ENCODE measurements at regions not wholly inside any gene's neighbourhood (a gene's known extent, or its start where the extent isn't known, plus 50 kb on each side); places are given as distances from the start of the nearest gene placed in this dataset.

DNA sequence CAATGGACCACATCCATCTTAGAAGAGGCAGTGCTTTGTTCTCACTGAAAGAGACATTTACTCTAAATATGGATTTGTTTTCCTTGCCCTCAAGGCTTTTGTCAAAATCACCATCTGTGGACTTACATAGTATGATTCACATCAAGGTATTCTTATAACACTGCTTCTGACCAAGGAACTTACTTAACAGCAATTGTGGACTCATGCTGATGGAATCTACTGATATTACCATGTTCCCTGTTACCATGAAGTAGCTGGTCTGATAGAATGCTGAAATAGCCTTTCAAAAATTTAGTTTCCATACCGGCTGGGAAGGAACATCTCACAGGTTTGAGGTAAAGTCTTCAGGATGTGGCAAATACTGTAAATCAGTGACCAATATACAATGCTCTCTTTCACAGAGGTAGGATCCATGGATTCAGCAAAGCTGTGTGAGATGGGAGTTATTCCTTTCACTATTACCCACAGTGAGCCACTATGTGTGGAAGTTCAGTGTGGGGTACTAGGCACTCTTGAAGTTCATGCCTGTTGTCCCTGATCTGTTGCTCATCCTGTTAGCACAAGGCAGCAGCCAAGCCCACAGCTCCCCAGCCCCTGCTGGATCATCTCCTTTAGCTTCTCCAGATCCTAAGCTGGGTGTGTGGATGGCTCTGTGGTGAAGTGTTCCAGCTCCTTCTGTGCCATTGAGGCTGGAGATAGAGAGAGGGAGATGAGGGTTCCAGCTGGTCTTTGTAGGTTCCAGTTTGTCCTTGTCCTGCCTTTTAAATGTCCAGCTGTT, 126.4 kb downstream of the ATP23 start:
- TF ChIP-seq, protein P1, sequence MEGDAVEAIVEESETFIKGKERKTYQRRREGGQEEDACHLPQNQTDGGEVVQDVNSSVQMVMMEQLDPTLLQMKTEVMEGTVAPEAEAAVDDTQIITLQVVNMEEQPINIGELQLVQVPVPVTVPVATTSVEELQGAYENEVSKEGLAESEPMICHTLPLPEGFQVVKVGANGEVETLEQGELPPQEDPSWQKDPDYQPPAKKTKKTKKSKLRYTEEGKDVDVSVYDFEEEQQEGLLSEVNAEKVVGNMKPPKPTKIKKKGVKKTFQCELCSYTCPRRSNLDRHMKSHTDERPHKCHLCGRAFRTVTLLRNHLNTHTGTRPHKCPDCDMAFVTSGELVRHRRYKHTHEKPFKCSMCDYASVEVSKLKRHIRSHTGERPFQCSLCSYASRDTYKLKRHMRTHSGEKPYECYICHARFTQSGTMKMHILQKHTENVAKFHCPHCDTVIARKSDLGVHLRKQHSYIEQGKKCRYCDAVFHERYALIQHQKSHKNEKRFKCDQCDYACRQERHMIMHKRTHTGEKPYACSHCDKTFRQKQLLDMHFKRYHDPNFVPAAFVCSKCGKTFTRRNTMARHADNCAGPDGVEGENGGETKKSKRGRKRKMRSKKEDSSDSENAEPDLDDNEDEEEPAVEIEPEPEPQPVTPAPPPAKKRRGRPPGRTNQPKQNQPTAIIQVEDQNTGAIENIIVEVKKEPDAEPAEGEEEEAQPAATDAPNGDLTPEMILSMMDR (IDR thresholded peaks at IDR 0.05; ENCODE audit: control extremely low read depth, extremely low read depth): no peak
- ATAC-seq (ENCODE audit: insufficient read depth, low FRiP score): no peak

DNA sequence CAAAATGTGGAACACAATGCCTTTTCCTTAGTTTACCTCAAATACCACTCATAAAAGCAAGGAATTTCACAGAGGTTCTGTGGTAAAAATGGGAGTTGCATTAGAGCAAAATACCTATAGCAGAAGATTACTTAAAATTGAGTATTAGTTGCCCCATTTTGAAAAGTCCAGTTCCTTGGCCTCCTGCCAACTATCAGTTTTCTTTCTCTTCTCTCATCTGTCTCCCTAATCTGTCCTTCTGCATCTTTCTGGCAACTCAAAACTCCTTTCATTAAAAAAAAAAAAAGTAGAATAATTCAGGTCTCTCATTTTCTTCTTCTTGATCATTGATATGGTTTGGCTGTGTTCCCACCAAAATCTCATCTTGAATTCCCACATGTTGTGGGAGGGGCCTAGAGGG, 127.3 kb downstream of the ATP23 start:
- ATAC-seq (ENCODE audit: insufficient read depth, low FRiP score): no peak

More for the DNA sequence above, 126.4 kb downstream of the ATP23 start:
- H3K36me3 ChIP-seq (ENCODE audit: control insufficient read depth in 4 of 4, insufficient read depth in 4 of 4, low read length in 4 of 4): no peaks in the 10 kb centered on the region
- WGBS, 2 donors: 0 to 95% methylated on average over 1 of the region's 1 CpG
- peaks cover 0 to 4% (median 0%) of the 10 kb centered on the region in 5 donors for H3K4me1 ChIP-seq (ENCODE audit: control insufficient read depth in 5 of 5, insufficient read depth in 5 of 5, low read length in 5 of 5)
- DNase-seq: no peak
- no peak overlapping the region for H3K9ac ChIP-seq (ENCODE audit: insufficient read depth in 1 of 2, low read length in 2 of 2)
- no peaks in the 10 kb centered on the region for H3K27me3 ChIP-seq (ENCODE audit: control insufficient read depth in 3 of 3, insufficient read depth in 3 of 3, low read length in 2 of 3)
- H3K27ac ChIP-seq (ENCODE audit: low read depth in 1 of 2, low read length in 1 of 2): no peak overlapping the region
- peaks cover 0 to 2% (median 0%) of the 10 kb centered on the region in 4 donors for H3K9me3 ChIP-seq (ENCODE audit: control insufficient read depth in 4 of 4, insufficient read depth in 3 of 4, low read length in 3 of 4)
- no peak overlapping the region for H3K4me3 ChIP-seq

DNA sequence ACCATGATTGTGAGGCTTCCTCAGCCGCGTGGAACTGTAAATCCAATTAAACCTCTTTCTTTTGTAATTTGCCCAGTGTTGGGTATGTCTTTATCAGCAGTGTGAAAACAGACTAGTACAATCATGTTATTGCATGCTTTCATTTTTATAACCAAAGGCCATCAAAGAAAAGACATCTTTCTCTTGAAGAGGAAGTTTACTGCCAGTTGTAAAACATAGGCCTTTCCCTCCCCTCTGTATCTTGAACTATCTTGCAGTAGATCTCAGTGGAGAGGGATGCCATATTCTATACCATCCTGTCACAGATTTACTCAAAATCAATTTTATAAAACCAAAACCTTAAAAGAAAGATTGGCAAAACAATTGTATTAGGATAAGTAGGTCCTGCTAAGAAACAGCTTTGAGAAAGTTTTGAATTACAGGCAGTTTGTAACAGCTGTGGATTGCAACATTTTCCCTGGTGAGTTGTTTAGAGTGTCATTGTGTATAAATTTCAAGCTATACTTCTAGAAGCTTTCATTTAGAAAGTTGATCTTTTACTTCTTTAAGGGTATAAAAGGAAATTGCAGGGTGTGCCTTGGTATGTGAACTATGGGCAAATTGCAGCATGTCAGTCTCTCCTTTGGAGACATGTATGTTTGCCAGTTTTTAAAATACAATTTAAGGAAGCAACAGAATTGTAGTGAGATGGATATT, 128.0 kb downstream of the ATP23 start:
- DNase-seq (peak in 2 of 3 donors; percentile 85 to 91), ATAC-seq (ENCODE audit: insufficient read depth, low FRiP score) (no peak)
- Histone ChIP-seq H3K27ac (ENCODE audit: low read depth in 1 of 2, low read length in 1 of 2) (no peak overlapping the region), H3K4me1 (ENCODE audit: control insufficient read depth in 5 of 5, insufficient read depth in 5 of 5, low read length in 5 of 5) (peaks cover 0 to 4% (median 0%) of the 10 kb centered on the region in 5 donors), H3K9ac (ENCODE audit: insufficient read depth in 1 of 2, low read length in 2 of 2) (no peak overlapping the region), H3K9me3 (ENCODE audit: control insufficient read depth in 4 of 4, insufficient read depth in 3 of 4, low read length in 3 of 4) (peaks cover 0 to 2% (median 0%) of the 10 kb centered on the region in 4 donors), H3K36me3 (ENCODE audit: control insufficient read depth in 4 of 4, insufficient read depth in 4 of 4, low read length in 4 of 4) (no peaks in the 10 kb centered on the region), H3K4me3 (no peak overlapping the region), H3K27me3 (ENCODE audit: control insufficient read depth in 3 of 3, insufficient read depth in 3 of 3, low read length in 2 of 3) (no peaks in the 10 kb centered on the region)
- TF ChIP-seq, protein P1 (IDR thresholded peaks at IDR 0.05; ENCODE audit: control extremely low read depth, extremely low read depth): no peak
- 90 to 97% methylated on average over 2 of the region's 2 CpGs for WGBS, 2 donors

More for the DNA sequence above, 127.3 kb downstream of the ATP23 start:
- peaks cover 0 to 4% (median 0%) of the 10 kb centered on the region in 5 donors for H3K4me1 ChIP-seq (ENCODE audit: control insufficient read depth in 5 of 5, insufficient read depth in 5 of 5, low read length in 5 of 5)
- no peak overlapping the region for H3K27ac ChIP-seq (ENCODE audit: low read depth in 1 of 2, low read length in 1 of 2)
- H3K4me3 ChIP-seq: no peak overlapping the region
- no peak overlapping the region for H3K9ac ChIP-seq (ENCODE audit: insufficient read depth in 1 of 2, low read length in 2 of 2)
- no peaks in the 10 kb centered on the region for H3K36me3 ChIP-seq (ENCODE audit: control insufficient read depth in 4 of 4, insufficient read depth in 4 of 4, low read length in 4 of 4)
- DNase-seq: no peak
- TF ChIP-seq, protein P1 (IDR thresholded peaks at IDR 0.05; ENCODE audit: control extremely low read depth, extremely low read depth): no peak
- H3K27me3 ChIP-seq (ENCODE audit: control insufficient read depth in 3 of 3, insufficient read depth in 3 of 3, low read length in 2 of 3): no peaks in the 10 kb centered on the region
- peaks cover 0 to 2% (median 0%) of the 10 kb centered on the region in 4 donors for H3K9me3 ChIP-seq (ENCODE audit: control insufficient read depth in 4 of 4, insufficient read depth in 3 of 4, low read length in 3 of 4)

Data from lung (tissue), 11 donors.